Sigmoid colon (tissue), 4 donors: ENCODE measurements at regions not wholly inside any gene's neighbourhood (a gene's known extent, or its start where the extent isn't known, plus 50 kb on each side); places are given as distances from the start of the nearest gene placed in this dataset.

ENCODE experiments used
- EP300 ChIP-seq, 4 donors: sonication (generic); formaldehyde crosslinking; IDR thresholded peaks; one replicate each; pipeline ENCODE4 v1.6.1; 2017; ENCODE audit warnings: antibody characterized with exemption in 4 of 4
- POLR2A ChIP-seq, 2 donors: fragments of 450-650 bp; IDR thresholded peaks; one replicate each; pipeline ENCODE4 v1.6.1; 2016; ENCODE audit warnings: antibody characterized with exemption in 2 of 2, mild to moderate bottlenecking in 2 of 2, moderate library complexity in 2 of 2
- POLR2AphosphoS5 ChIP-seq, 4 donors: sonication (generic); formaldehyde crosslinking; IDR thresholded peaks; one replicate each; pipeline ENCODE4 v1.6.1; 2017; ENCODE audit warnings: antibody characterized with exemption in 4 of 4
- TF ChIP-seq, protein P1 (sequence below), 4 experiments: fragments of 450-650 bp in 3 of 4; fragments of 200-600 bp in 1 of 4; IDR thresholded peaks; one replicate each; pipeline ENCODE4 v1.5.1; 2016 to 2019; ENCODE audit warnings: antibody characterized with exemption in 4 of 4, mild to moderate bottlenecking in 3 of 4, moderate library complexity in 2 of 4

GRCh38 chr7:80278737-80279136 lies 144.1 kb downstream of the GNAI1 start:
- TF ChIP-seq, protein P1, sequence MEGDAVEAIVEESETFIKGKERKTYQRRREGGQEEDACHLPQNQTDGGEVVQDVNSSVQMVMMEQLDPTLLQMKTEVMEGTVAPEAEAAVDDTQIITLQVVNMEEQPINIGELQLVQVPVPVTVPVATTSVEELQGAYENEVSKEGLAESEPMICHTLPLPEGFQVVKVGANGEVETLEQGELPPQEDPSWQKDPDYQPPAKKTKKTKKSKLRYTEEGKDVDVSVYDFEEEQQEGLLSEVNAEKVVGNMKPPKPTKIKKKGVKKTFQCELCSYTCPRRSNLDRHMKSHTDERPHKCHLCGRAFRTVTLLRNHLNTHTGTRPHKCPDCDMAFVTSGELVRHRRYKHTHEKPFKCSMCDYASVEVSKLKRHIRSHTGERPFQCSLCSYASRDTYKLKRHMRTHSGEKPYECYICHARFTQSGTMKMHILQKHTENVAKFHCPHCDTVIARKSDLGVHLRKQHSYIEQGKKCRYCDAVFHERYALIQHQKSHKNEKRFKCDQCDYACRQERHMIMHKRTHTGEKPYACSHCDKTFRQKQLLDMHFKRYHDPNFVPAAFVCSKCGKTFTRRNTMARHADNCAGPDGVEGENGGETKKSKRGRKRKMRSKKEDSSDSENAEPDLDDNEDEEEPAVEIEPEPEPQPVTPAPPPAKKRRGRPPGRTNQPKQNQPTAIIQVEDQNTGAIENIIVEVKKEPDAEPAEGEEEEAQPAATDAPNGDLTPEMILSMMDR (IDR thresholded peaks at IDR 0.05) = no peak
- no peak for TF ChIP-seq EP300 (IDR thresholded peaks at IDR 0.05)
- TF ChIP-seq POLR2A (IDR thresholded peaks at IDR 0.05) = no peak
- no peak for TF ChIP-seq POLR2AphosphoS5 (IDR thresholded peaks at IDR 0.05)
